ENCODE measurements at regions not wholly inside any gene's neighbourhood (a gene's known extent, or its start where the extent isn't known, plus 50 kb on each side); places are given as distances from the start of the nearest gene placed in this dataset.
A peak's percentile ranks its signal among the peaks of the same experiment; 100 is the strongest.
"Not testable (repeated sequence)": the region's sequence is repeated elsewhere in the genome, so short reads cannot be mapped to it uniquely, and the experiment has no call there.

GRCh38 chr2:111406616-111407015 is 285.9 kb downstream of the BCL2L11 start:
- DNase-seq = not testable (repeated sequence)

- not testable (repeated sequence) for DNase-seq
Observed at GRCh38 chr2:111407632-111408194, 287.0 kb downstream of the BCL2L11 start.

- DNase-seq = not testable (repeated sequence)
Observed at GRCh38 chr2:111410868-111411406, 290.2 kb downstream of the BCL2L11 start.

GRCh38 chr2:111411867-111412681 is 291.4 kb downstream of the BCL2L11 start:
- not testable (repeated sequence) for DNase-seq

GRCh38 chr2:111412841-111413650 is 292.3 kb downstream of the BCL2L11 start:
- DNase-seq = not testable (repeated sequence)

GRCh38 chr2:111413950-111414349 is 293.2 kb downstream of the BCL2L11 start:
- DNase-seq = not testable (repeated sequence)

GRCh38 chr2:111415765-111416743 is 295.3 kb downstream of the BCL2L11 start:
- DNase-seq = not testable (repeated sequence)

GRCh38 chr2:111417026-111417425 is 296.3 kb downstream of the BCL2L11 start:
- DNase-seq = not testable (repeated sequence)

- DNase-seq = not testable (repeated sequence)
Observed at GRCh38 chr2:111418091-111418875, 297.6 kb downstream of the BCL2L11 start.

- not testable (repeated sequence) for DNase-seq
Observed at GRCh38 chr2:111420074-111420473, 299.4 kb downstream of the BCL2L11 start.

GRCh38 chr2:111420835-111421234 is 300.1 kb downstream of the BCL2L11 start:
- not testable (repeated sequence) for DNase-seq

GRCh38 chr2:111421949-111422348 is 301.2 kb downstream of the BCL2L11 start:
- not testable (repeated sequence) for DNase-seq

GRCh38 chr2:111422562-111422961 is 301.8 kb downstream of the BCL2L11 start:
- DNase-seq = not testable (repeated sequence)

- not testable (repeated sequence) for DNase-seq
Observed at GRCh38 chr2:111423184-111423583, 302.5 kb downstream of the BCL2L11 start.

GRCh38 chr2:111424176-111424575 is 303.5 kb downstream of the BCL2L11 start:
- DNase-seq = not testable (repeated sequence)

GRCh38 chr2:111424851-111425309 is 304.2 kb downstream of the BCL2L11 start:
- DNase-seq = not testable (repeated sequence)

- DNase-seq = not testable (repeated sequence)
Observed at GRCh38 chr2:111425789-111426201, 305.1 kb downstream of the BCL2L11 start.

GRCh38 chr2:111427346-111427745 is 306.6 kb downstream of the BCL2L11 start:
- peak; percentile 5 for DNase-seq

- DNase-seq = not testable (repeated sequence)
Observed at GRCh38 chr2:111428915-111429314, 308.2 kb downstream of the BCL2L11 start.

GRCh38 chr2:111429353-111429752 is 308.6 kb downstream of the BCL2L11 start:
- not testable (repeated sequence) for DNase-seq
